H1 (cell line): ENCODE measurements at regions not wholly inside any gene's neighbourhood (a gene's known extent, or its start where the extent isn't known, plus 50 kb on each side); places are given as distances from the start of the nearest gene placed in this dataset.

Experiments
- EP300 ChIP-seq, 2 experiments: IDR thresholded peaks; 1 replicate in 1 of 2; 2 replicates in 1 of 2; pipeline ENCODE4 v1.6.1; 2011 to 2012; ENCODE audit warnings: low read depth in 2 of 2, low read length in 2 of 2, mild to moderate bottlenecking in 2 of 2, borderline replicate concordance in 1 of 2, inconsistent platforms in 1 of 2, moderate library complexity in 1 of 2
- EZH2 ChIP-seq: fragments of 200-600 bp; sonication (generic); IDR thresholded peaks from 2 replicates; pipeline ENCODE4 v1.7.1; 2012; ENCODE audit warnings: low read depth, mild to moderate bottlenecking, moderate library complexity, low read length, inconsistent platforms; ENCODE audit not compliant: severe bottlenecking
- GTF2F1 ChIP-seq: IDR thresholded peaks from 2 replicates; pipeline ENCODE4 v1.6.1; 2012; ENCODE audit warnings: low read depth, low read length, improper control_type of control experiment, borderline replicate concordance
- JUN ChIP-seq: IDR thresholded peaks from 2 replicates; pipeline ENCODE4 v1.6.1; 2011; ENCODE audit warnings: low read depth, mild to moderate bottlenecking, improper control_type of control experiment, low read length
- KDM5A ChIP-seq: fragments of 200-600 bp; IDR thresholded peaks from 2 replicates; pipeline ENCODE4 v1.7.1; 2012; ENCODE audit warnings: mild to moderate bottlenecking, low read length, inconsistent platforms, mixed read lengths
- POLR2A ChIP-seq, 2 experiments: IDR thresholded peaks; 1 replicate in 1 of 2; 2 replicates in 1 of 2; pipeline ENCODE4 v1.6.1; 2011; ENCODE audit warnings: low read depth in 2 of 2, low read length in 2 of 2, mild to moderate bottlenecking in 2 of 2; ENCODE audit errors: control extremely low read depth in 1 of 2
- POLR2AphosphoS5 ChIP-seq: IDR thresholded peaks from 2 replicates; pipeline ENCODE4 v1.6.1; 2011; ENCODE audit warnings: low read depth, low read length
- RBBP5 ChIP-seq: IDR thresholded peaks from 2 replicates; pipeline ENCODE4 v1.7.1; 2012; ENCODE audit warnings: low read depth, mild to moderate bottlenecking, inconsistent platforms, low read length, moderate library complexity, borderline replicate concordance
- SP4 ChIP-seq: IDR thresholded peaks from 2 replicates; pipeline ENCODE4 v1.6.1; 2012; ENCODE audit warnings: low read length, inconsistent platforms
- TAF1 ChIP-seq: IDR thresholded peaks from 2 replicates; pipeline ENCODE4 v1.6.1; 2011; ENCODE audit warnings: mild to moderate bottlenecking, low read depth, low read length
- TAF7 ChIP-seq: optimal IDR thresholded peaks from 2 replicates; pipeline ENCODE3; 2011; ENCODE audit warnings: low read depth, mild to moderate bottlenecking, inconsistent platforms, low read length, moderate library complexity, borderline replicate concordance
- TF ChIP-seq, protein P1 (sequence below), 3 experiments: IDR thresholded peaks; 1 replicate in 2 of 3; 2 replicates in 1 of 3; pipeline versions ENCODE4 v1.5.1 to v1.6.1; 2011; ENCODE audit warnings: low read length in 3 of 3, mild to moderate bottlenecking in 3 of 3, inconsistent platforms in 2 of 3, low read depth in 1 of 3, moderate library complexity in 1 of 3; ENCODE audit not compliant: insufficient read depth in 1 of 3; ENCODE audit errors: control extremely low read depth in 1 of 3
- TF ChIP-seq, protein P2 (sequence below): IDR thresholded peaks from 2 replicates; pipeline ENCODE4 v1.6.1; 2012; ENCODE audit warnings: inconsistent platforms

GRCh38 chr10:120112809-120113208 lies 220.3 kb downstream of the SEC23IP start:
- TF ChIP-seq TAF1: no peak
- TF ChIP-seq, protein P1, sequence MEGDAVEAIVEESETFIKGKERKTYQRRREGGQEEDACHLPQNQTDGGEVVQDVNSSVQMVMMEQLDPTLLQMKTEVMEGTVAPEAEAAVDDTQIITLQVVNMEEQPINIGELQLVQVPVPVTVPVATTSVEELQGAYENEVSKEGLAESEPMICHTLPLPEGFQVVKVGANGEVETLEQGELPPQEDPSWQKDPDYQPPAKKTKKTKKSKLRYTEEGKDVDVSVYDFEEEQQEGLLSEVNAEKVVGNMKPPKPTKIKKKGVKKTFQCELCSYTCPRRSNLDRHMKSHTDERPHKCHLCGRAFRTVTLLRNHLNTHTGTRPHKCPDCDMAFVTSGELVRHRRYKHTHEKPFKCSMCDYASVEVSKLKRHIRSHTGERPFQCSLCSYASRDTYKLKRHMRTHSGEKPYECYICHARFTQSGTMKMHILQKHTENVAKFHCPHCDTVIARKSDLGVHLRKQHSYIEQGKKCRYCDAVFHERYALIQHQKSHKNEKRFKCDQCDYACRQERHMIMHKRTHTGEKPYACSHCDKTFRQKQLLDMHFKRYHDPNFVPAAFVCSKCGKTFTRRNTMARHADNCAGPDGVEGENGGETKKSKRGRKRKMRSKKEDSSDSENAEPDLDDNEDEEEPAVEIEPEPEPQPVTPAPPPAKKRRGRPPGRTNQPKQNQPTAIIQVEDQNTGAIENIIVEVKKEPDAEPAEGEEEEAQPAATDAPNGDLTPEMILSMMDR (IDR thresholded peaks at IDR 0.05; ENCODE audit: control extremely low read depth in 1 of 3, insufficient read depth in 1 of 3, low read depth in 1 of 3, low read length in 3 of 3): no peak
- TF ChIP-seq POLR2A (IDR thresholded peaks at IDR 0.05; ENCODE audit: control extremely low read depth in 1 of 2, low read depth in 2 of 2, low read length in 2 of 2): no peak
- TF ChIP-seq KDM5A: no peak
- TF ChIP-seq EP300 (IDR thresholded peaks at IDR 0.05; ENCODE audit: borderline replicate concordance in 1 of 2, low read depth in 2 of 2, low read length in 2 of 2): no peak
- TF ChIP-seq POLR2AphosphoS5: no peak
- no peak for TF ChIP-seq EZH2
- no peak for TF ChIP-seq SP4
- no peak for TF ChIP-seq GTF2F1
- no peak for TF ChIP-seq JUN
- no peak for TF ChIP-seq RBBP5
- TF ChIP-seq TAF7: no peak
- TF ChIP-seq, protein P2, sequence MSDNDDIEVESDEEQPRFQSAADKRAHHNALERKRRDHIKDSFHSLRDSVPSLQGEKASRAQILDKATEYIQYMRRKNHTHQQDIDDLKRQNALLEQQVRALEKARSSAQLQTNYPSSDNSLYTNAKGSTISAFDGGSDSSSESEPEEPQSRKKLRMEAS: no peak
